ENCODE measurements at regions not wholly inside any gene's neighbourhood (a gene's known extent, or its start where the extent isn't known, plus 50 kb on each side); places are given as distances from the start of the nearest gene placed in this dataset.

DNA sequence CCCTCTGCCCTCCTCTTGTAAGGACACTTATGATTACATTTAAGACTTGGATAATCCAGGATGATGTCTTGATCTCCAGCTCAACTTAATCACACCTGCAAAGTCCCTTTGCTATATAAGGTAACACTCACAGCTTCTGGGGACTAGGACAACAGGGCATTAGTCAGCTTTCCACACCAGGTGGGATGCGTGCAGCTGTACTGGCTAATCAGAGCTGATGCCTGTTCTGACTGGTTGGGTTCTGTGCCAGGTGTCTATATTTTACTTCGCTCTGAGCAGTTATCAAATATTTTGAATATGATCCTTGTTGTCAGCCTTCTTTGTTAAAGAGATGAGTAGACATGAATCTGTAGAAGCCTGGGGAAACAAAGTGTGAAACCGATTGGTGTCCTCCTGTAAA lies 115.5 kb upstream of the ATP8B1 start:
- peaks cover 2% of the 10 kb centered on the region for H3K27me3 Mint-ChIP-seq
- peaks cover 2% of the 10 kb centered on the region for H3K9me3 Mint-ChIP-seq
- no peaks in the 10 kb centered on the region for H3K36me3 Mint-ChIP-seq
- no peak overlapping the region for H3K4me3 Mint-ChIP-seq
- DNase-seq (ENCODE audit: low spot score in 2 of 2) (no peak), ATAC-seq (ENCODE audit: low read depth) (no peak)
- H3K27ac Mint-ChIP-seq = no peak overlapping the region
- peaks cover 12% of the 10 kb centered on the region for H3K4me1 Mint-ChIP-seq

DNA sequence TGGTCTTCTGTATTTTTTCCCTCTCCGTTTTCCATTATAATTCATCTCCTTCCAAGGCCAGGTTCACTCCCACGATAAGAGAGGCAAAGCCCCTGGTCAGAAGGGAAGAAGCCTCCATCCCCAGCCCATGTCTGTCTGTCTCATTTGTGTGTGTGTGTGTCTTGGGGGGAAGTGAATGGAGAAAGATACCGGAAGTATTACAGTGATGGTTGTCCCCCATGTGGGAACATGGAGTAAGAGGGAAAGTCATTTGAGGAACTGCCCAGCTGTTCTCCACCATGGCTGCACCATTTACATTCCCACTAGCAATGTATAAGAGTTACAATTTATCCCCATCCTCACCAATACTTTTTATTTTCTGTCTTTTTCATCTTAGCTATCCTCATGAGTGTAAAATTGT lies 113.6 kb upstream of the ATP8B1 start:
- DNase-seq (ENCODE audit: low spot score in 2 of 2) = no peak
- Mint-ChIP-seq H3K4me1 (peaks cover 12% of the 10 kb centered on the region), H3K27me3 (peaks cover 2% of the 10 kb centered on the region), H3K9me3 (peaks cover 2% of the 10 kb centered on the region), H3K36me3 (no peaks in the 10 kb centered on the region), H3K27ac (peak overlapping the region; percentile 74), H3K4me3 (no peak overlapping the region)
- no peak for ATAC-seq (ENCODE audit: low read depth)

DNA sequence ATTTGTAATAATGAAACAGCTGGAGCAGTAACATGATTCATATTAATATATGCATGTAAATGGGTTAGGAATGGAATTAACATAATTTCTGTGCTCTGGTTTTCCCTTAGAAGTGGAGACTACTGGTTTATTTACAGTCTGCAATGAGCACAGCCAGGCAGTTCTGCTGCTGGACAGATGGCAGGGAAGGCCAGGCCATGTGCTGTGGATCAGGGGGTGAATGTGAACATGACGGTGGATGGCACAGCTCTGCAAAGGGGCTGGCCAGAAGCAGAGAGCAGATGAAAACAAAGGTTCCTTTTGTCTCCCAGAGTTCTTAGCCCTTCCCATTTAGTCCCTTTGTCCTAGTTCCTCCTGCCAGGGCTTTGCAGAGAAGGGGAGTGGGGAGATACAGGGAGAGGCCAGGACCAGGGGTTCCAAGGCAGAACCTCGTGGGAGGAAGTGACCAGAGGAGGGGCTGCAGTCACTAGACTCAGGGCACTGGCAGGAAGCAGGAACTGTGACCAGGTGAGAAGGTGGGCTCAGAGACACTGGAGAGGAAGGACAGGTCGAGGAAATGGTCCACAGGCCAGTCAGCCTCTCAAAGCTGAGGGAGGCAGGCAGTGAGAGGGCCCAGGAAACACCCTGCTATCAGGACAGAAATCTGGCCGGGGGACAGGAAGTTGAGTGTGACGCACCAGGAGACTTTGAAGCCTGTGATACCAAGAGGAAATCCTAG lies 112.9 kb upstream of the ATP8B1 start:
- no peaks in the 10 kb centered on the region for H3K36me3 Mint-ChIP-seq
- peaks cover 2% of the 10 kb centered on the region for H3K27me3 Mint-ChIP-seq
- no peak for DNase-seq (ENCODE audit: low spot score in 2 of 2)
- peak overlapping the region; percentile 74 for H3K27ac Mint-ChIP-seq
- no peak overlapping the region for H3K4me3 Mint-ChIP-seq
- ATAC-seq (ENCODE audit: low read depth) = peak; percentile 47
- peaks cover 12% of the 10 kb centered on the region for H3K4me1 Mint-ChIP-seq
- H3K9me3 Mint-ChIP-seq = peaks cover 2% of the 10 kb centered on the region

- H3K27me3 Mint-ChIP-seq = peaks cover 2% of the 10 kb centered on the region
- H3K9me3 Mint-ChIP-seq = peaks cover 2% of the 10 kb centered on the region
- no peak overlapping the region for H3K4me3 Mint-ChIP-seq
- peaks cover 12% of the 10 kb centered on the region for H3K4me1 Mint-ChIP-seq
- no peak for DNase-seq (ENCODE audit: low spot score in 2 of 2)
- H3K27ac Mint-ChIP-seq = peak overlapping the region; percentile 74
- no peak for ATAC-seq (ENCODE audit: low read depth)
- H3K36me3 Mint-ChIP-seq = no peaks in the 10 kb centered on the region
Observed at GRCh38 chr18:57915248-57915647, 112.1 kb upstream of the ATP8B1 start.

DNA sequence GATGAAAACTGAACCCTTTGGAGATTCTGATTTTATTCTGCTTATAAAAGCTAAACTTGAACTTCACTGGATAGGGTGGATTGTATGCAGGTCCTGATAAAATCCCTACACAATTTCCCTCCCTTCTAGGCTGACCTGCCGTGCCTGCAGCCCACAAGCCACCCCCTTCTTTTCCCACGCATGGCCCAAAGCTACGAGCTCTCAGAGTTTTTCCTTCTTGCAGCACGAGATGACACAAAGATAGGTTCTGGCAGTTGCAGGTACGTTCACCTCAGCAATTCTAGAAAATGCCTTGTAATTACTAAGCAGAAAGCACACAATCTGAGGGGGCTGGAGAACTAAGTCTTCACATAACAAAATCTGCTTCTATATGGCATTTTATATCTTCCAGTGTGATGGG lies 110.6 kb upstream of the ATP8B1 start:
- Mint-ChIP-seq H3K4me1 (peaks cover 12% of the 10 kb centered on the region), H3K9me3 (peaks cover 2% of the 10 kb centered on the region), H3K36me3 (no peaks in the 10 kb centered on the region), H3K27ac (no peak overlapping the region), H3K27me3 (peaks cover 2% of the 10 kb centered on the region), H3K4me3 (no peak overlapping the region)
- no peak for ATAC-seq (ENCODE audit: low read depth)
- no peak for DNase-seq (ENCODE audit: low spot score in 2 of 2)

DNA sequence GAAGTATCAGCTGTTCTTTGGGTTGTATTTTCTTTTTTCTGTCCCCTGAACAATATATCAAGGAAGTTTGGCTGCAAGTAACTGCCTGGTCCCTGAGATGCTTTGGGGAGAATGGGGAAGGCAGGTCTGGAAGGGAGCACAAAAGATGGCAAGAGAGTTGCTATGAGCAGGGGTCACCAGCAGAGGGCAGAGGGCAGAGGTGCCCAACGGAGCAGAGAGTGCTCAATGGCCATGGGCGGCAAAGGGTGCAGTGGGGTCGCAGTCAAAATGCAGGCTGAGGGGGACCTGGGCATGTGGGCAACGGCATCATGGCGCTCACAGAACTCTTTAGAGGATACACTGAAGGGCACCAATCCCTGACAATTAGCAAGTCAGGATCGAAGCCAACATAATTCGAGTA lies 107.7 kb upstream of the ATP8B1 start:
- DNase-seq (ENCODE audit: low spot score in 2 of 2) (no peak), ATAC-seq (ENCODE audit: low read depth) (no peak)
- Mint-ChIP-seq H3K9me3 (no peaks in the 10 kb centered on the region), H3K4me1 (peaks cover 4% of the 10 kb centered on the region), H3K27me3 (peaks cover 13% of the 10 kb centered on the region), H3K36me3 (peaks cover under 1% of the 10 kb centered on the region), H3K4me3 (no peak overlapping the region), H3K27ac (no peak overlapping the region)

DNA sequence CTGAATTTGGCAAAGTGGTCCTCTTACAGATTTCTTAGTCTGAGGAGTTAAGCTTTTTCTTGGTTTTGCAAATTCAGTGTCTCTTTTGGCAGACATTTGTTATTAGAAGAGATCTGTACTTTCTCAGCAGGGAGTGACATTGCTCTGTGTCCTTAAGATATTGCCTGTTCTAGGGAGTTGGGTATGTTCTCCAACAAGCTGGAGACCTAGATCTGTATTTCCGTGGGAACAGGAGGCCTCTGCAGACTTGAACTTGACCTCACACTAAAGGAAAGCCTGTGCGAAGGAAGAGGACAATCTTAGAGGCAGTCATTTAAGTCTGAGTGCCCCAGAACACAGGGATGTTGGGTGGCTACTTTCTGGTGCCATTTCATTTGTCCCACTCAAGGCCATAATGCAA lies 107.0 kb upstream of the ATP8B1 start:
- peaks cover 2% of the 10 kb centered on the region for H3K36me3 Mint-ChIP-seq
- no peaks in the 10 kb centered on the region for H3K4me1 Mint-ChIP-seq
- DNase-seq (ENCODE audit: low spot score in 2 of 2) (no peak), ATAC-seq (ENCODE audit: low read depth) (no peak)
- no peaks in the 10 kb centered on the region for H3K9me3 Mint-ChIP-seq
- peaks cover 15% of the 10 kb centered on the region for H3K27me3 Mint-ChIP-seq
- H3K4me3 Mint-ChIP-seq = no peak overlapping the region
- H3K27ac Mint-ChIP-seq = no peak overlapping the region

DNA sequence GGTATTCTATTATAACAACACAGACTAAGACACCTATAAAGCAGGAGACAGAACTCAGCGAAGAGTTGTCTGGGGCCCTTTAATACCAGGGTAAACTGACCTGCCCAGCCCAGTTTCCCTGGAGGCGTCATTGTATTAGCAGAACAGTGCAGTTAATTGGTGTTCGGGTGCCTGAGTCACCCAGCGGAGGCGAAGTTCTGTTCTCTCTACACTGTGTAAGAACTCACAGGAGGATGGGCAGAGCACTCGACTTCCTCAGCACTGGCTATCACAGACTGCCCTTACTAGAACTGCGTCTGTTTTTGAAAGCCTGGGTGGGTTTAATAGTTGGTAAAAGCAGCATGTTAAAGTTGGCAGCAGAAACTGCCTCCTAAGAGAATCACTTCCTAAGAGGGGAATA lies 106.5 kb upstream of the ATP8B1 start:
- Mint-ChIP-seq H3K36me3 (peaks cover 2% of the 10 kb centered on the region), H3K4me1 (no peaks in the 10 kb centered on the region), H3K27me3 (peaks cover 16% of the 10 kb centered on the region), H3K9me3 (no peaks in the 10 kb centered on the region), H3K27ac (no peak overlapping the region), H3K4me3 (no peak overlapping the region)
- DNase-seq (ENCODE audit: low spot score in 2 of 2) = no peak
- ATAC-seq (ENCODE audit: low read depth) = no peak

GRCh38 chr18:57908092-57908491 lies 105.0 kb upstream of the ATP8B1 start:
- ATAC-seq (ENCODE audit: low read depth) (no peak), DNase-seq (ENCODE audit: low spot score in 2 of 2) (no peak)
- H3K36me3 Mint-ChIP-seq = peaks cover 2% of the 10 kb centered on the region
- H3K4me3 Mint-ChIP-seq = no peak overlapping the region
- H3K27me3 Mint-ChIP-seq = peaks cover 14% of the 10 kb centered on the region
- H3K9me3 Mint-ChIP-seq = no peaks in the 10 kb centered on the region
- no peak overlapping the region for H3K27ac Mint-ChIP-seq
- no peaks in the 10 kb centered on the region for H3K4me1 Mint-ChIP-seq

DNA sequence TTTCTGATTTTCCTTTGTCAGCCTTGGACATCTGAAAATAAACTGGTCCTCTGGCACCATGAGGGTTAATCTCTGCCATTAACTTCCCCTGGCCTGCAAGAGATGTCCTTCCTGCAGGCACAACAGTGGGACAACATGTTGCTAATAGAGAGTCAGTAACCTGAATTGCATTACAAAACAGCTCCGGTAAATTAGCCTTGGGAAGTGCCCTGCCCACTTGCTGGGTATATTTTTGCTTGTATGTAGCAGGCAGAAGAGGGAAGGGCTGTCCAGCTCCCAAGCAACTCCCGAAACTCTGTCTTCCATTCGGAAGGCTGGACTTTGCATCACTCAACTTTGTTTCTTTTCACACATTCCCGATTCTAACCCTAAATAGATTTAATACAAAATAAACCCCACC lies 104.4 kb upstream of the ATP8B1 start:
- Mint-ChIP-seq H3K9me3 (no peaks in the 10 kb centered on the region), H3K27me3 (peaks cover 14% of the 10 kb centered on the region), H3K4me3 (no peak overlapping the region), H3K27ac (no peak overlapping the region), H3K4me1 (no peaks in the 10 kb centered on the region), H3K36me3 (peaks cover 2% of the 10 kb centered on the region)
- no peak for ATAC-seq (ENCODE audit: low read depth)
- DNase-seq (ENCODE audit: low spot score in 2 of 2) = no peak

DNA sequence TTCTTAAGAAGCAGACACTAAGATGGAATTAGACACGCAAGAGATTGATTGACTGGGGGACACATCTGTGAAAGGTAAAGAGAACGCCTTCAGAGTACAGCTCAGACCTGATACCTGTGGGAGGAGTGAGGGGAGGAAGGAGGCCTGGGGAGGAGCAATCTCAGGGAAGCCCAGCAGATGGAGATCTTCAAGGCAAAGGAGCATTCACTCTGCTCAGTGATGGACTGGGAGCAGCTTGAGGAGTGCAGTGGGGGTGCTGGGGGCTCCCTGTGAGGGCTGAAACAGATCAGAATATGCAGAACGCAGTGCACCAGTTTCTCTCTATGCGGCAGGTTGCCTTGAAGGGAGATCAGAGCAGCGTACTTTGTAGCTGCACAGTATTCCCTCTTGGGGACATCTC lies 103.7 kb upstream of the ATP8B1 start:
- Mint-ChIP-seq H3K27ac (no peak overlapping the region), H3K27me3 (peaks cover 15% of the 10 kb centered on the region), H3K4me3 (no peak overlapping the region), H3K4me1 (no peaks in the 10 kb centered on the region), H3K36me3 (peaks cover 2% of the 10 kb centered on the region), H3K9me3 (no peaks in the 10 kb centered on the region)
- ATAC-seq (ENCODE audit: low read depth) (no peak), DNase-seq (ENCODE audit: low spot score in 2 of 2) (no peak)

DNA sequence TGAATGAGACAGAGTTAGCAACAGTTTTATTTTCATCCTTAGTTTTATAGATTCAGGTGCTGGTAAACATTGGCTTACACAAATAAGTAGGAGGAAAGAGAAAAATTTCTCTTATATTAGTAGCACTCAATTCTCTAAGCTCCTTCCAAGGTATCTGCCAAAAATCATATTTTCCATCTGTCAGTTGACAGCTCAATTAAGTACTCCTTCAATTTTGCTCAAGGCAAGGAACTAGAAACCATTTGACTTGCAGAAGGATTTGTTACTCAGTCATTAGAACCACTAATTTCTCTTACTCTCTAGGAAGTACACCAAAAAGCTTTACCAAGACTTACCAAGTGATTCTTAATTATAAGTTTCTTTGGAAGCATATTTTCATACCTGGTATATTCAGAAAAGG lies 101.4 kb upstream of the ATP8B1 start:
- no peaks in the 10 kb centered on the region for H3K9me3 Mint-ChIP-seq
- H3K4me1 Mint-ChIP-seq = no peaks in the 10 kb centered on the region
- H3K4me3 Mint-ChIP-seq = no peak overlapping the region
- no peak for DNase-seq (ENCODE audit: low spot score in 2 of 2)
- no peak overlapping the region for H3K27ac Mint-ChIP-seq
- peaks cover 2% of the 10 kb centered on the region for H3K36me3 Mint-ChIP-seq
- H3K27me3 Mint-ChIP-seq = peaks cover 18% of the 10 kb centered on the region
- ATAC-seq (ENCODE audit: low read depth) = no peak

GRCh38 chr18:57902721-57903120 lies 99.6 kb upstream of the ATP8B1 start:
- Mint-ChIP-seq H3K36me3 (peaks cover 3% of the 10 kb centered on the region), H3K9me3 (no peaks in the 10 kb centered on the region), H3K27me3 (peaks cover 22% of the 10 kb centered on the region), H3K4me3 (no peak overlapping the region), H3K27ac (no peak overlapping the region), H3K4me1 (no peaks in the 10 kb centered on the region)
- DNase-seq (ENCODE audit: low spot score in 2 of 2) (no peak), ATAC-seq (ENCODE audit: low read depth) (no peak)

DNA sequence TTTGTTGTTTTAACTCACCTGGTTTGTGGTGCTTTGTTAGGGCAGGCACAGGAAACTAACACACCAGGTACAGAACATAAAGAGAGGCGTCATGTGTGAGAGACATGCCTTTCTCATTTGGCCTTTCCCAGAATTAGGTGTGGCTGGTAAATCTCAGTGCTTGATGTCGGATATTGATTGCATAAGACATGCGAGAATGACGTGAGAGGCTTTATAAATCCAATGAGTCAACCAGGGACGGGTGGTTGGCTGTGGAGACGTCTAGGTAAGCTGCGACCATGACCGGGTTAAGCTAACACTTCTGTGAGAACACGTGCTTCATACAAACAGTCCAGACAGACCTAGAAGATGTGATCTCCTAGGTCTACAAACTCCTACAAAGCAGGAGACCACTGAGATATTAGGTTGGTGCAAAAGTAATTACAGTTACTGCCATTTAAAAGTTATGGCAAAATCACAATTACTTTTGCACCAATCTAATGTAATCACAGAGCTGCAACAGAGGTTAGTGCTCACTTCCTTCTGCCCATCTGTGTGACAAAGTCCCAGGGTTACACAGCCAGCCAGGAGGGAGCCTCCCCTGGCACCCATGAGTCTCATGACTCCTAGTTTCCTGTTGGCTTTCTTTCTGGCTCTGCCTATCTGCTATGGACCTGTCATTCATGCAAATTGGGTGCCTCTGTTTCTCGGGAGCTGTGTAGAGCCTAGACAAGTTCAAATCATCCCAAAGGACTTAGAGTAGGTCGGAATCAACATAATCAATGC lies 98.9 kb upstream of the ATP8B1 start:
- Mint-ChIP-seq H3K36me3 (peaks cover 3% of the 10 kb centered on the region), H3K4me1 (no peaks in the 10 kb centered on the region), H3K27me3 (peaks cover 20% of the 10 kb centered on the region), H3K27ac (no peak overlapping the region), H3K9me3 (no peaks in the 10 kb centered on the region), H3K4me3 (no peak overlapping the region)
- no peak for DNase-seq (ENCODE audit: low spot score in 2 of 2)
- no peak for ATAC-seq (ENCODE audit: low read depth)
